ENCODE measurements at regions not wholly inside any gene's neighbourhood (a gene's known extent, or its start where the extent isn't known, plus 50 kb on each side); places are given as distances from the start of the nearest gene placed in this dataset.
"Not testable (repeated sequence)": the region's sequence is repeated elsewhere in the genome, so short reads cannot be mapped to it uniquely, and the experiment has no call there.

DNA sequence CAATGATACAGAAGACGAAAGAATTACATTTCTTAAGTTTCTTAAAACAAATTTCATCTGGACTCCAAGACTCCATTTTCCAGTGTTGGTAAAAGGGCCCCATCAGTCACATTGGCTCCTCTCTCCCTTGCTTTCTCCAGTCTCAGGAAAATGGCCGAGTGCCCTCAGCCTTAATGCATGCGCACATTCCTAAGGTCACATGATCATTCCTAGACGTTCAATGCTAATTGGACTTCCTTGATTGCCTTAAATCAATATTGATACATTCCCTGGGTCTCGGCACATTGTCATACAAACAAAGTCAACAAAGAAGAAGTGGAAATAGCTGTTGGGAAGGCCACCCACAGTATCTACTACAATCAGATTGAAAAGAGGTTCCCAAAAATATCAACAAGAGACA is 413.6 kb upstream of the GRAMD2B start:
- H3K9me3 Mint-ChIP-seq = peaks cover 0 to 29% (median 7%) of the 10 kb centered on the region in 9 donors
- POLR2A ChIA-PET = no interaction called here
- H3K27me3 Mint-ChIP-seq = no peaks in the 10 kb centered on the region
- no peaks in the 10 kb centered on the region for H3K36me3 Mint-ChIP-seq
- H3K27ac Mint-ChIP-seq = no peak overlapping the region
- DNase-seq (no peak), ATAC-seq (no peak)
- H3K4me1 Mint-ChIP-seq = no peaks in the 10 kb centered on the region
- H3K4me3 Mint-ChIP-seq = no peak overlapping the region

DNA sequence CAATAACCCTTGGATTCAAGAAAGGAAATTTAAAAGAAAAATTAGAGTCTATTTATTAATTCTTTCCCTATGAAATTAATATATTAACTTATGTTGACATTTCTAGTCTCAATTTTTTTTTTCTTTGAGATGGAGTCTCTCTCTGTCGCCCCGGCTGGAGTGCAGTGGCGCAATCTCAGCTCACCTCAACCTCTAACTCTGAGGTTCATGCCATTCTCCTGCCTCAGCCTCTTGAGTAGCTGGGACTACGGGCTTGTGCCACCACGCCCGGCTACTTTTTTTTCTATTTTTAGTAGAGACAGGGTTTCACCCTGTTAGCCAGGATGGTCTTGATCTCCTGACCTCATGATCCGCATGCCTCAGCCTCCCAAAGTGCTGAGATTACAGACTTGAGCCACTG is 411.7 kb upstream of the GRAMD2B start:
- peaks cover 0 to 29% (median 7%) of the 10 kb centered on the region in 9 donors for H3K9me3 Mint-ChIP-seq
- POLR2A ChIA-PET, H3K36me3 Mint-ChIP-seq: not testable (repeated sequence)

DNA sequence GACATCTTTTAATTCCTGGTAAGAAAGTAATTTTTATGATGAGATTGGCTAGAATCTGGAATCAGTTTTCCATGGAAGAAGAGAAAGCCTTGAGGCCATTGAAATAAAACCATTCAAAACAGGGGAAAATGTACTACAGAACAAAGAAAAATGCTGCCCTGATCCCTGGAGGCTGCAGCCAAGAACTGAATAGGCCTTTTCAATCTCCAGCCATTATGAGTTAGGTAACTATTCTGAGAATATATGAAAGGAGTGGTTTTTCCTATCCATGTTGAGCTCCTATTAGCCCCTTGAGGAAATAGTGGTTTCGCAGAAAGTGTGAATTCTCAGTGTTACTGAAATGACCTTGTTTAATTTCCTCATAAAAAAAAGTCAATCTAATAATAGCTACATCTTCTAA is 408.5 kb upstream of the GRAMD2B start:
- H3K9me3 Mint-ChIP-seq = peaks cover 0 to 17% (median 5%) of the 10 kb centered on the region in 9 donors
- no peaks in the 10 kb centered on the region for H3K27me3 Mint-ChIP-seq
- no peaks in the 10 kb centered on the region for H3K36me3 Mint-ChIP-seq
- no peak for DNase-seq
- H3K4me3 Mint-ChIP-seq = no peak overlapping the region
- H3K4me1 Mint-ChIP-seq = no peaks in the 10 kb centered on the region
- no peak overlapping the region for H3K27ac Mint-ChIP-seq
- POLR2A ChIA-PET = no interaction called here
- no peak for ATAC-seq

More for the DNA sequence above, 411.7 kb upstream of the GRAMD2B start:
- not testable (repeated sequence) for H3K27me3 Mint-ChIP-seq, H3K27ac Mint-ChIP-seq, DNase-seq, H3K4me3 Mint-ChIP-seq, ATAC-seq, H3K4me1 Mint-ChIP-seq

DNA sequence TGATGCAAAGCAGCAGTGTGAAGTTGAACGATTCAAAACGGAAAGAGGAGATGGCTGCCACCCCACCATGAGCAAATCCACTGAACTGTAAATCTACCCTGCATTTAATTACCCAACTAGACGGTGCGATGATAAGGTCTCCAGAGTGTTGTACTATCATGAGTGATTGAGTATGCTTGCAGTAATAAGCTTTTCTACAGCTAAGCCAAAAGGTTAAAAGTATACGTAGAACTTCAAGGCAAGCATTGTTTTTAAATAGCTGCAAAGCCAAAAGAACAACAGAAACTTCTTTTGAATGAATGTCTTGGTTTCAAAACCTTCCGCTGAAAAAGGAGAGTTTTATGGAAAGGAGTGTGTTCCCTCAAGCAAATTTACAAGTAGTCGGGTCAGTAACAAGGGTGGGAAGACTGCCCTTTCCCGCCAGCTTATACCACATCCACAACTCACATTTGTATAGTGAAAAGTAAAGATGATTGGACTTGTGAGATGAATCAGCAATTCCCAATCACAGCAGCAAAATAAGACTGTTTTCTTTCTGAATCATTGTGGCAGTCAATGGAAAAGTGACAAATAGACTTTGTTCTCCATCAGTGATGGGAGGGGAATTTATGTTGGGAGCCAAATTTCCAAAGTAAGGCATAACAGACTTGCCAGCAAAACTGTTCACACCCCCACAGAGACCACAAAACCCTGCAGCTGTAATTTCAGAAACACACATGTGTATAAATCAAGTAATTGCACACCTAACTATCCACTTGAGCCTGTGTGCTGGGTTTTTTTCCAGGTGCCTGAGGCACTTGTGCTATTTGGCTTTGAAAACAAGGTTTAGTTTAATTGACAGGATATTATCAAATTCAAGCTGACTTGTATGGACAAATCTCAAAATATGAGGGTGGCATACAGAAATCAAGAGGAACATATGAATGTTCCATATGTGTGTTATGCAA is 407.7 kb upstream of the GRAMD2B start:
- H3K9me3 Mint-ChIP-seq = peaks cover 0 to 17% (median 4%) of the 10 kb centered on the region in 9 donors

DNA sequence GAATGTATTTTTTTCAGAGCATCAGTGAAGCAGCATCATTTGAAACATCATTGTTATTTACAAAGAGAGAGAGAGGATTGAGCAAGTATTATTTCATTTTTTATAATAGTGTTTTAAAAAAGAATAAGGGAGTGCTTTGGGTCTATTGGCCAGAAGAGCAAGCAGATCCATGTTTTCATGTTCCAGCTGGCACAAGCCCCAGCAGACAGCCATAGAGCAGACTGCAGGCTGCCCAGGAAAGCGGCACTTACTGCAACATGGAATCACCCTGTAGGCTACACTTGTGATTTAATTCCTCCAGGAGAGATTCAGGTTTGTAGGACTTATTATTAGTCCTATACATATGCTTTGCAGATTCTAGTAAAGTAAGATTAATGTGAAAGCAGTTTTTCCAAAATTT is 407.0 kb upstream of the GRAMD2B start:
- ATAC-seq (no peak), DNase-seq (no peak)
- no peak overlapping the region for H3K27ac Mint-ChIP-seq
- no peaks in the 10 kb centered on the region for H3K4me1 Mint-ChIP-seq
- peaks cover 0 to 17% (median 5%) of the 10 kb centered on the region in 9 donors for H3K9me3 Mint-ChIP-seq
- H3K36me3 Mint-ChIP-seq = no peaks in the 10 kb centered on the region
- H3K27me3 Mint-ChIP-seq = no peaks in the 10 kb centered on the region
- H3K4me3 Mint-ChIP-seq = no peak overlapping the region
- POLR2A ChIA-PET = no interaction called here

More for the DNA sequence above, 407.7 kb upstream of the GRAMD2B start:
- Mint-ChIP-seq H3K4me3 (no peak overlapping the region), H3K36me3 (no peaks in the 10 kb centered on the region), H3K27me3 (no peaks in the 10 kb centered on the region), H3K27ac (no peak overlapping the region), H3K4me1 (no peaks in the 10 kb centered on the region)
- no peak for DNase-seq
- POLR2A ChIA-PET = no interaction called here
- no peak for ATAC-seq

DNA sequence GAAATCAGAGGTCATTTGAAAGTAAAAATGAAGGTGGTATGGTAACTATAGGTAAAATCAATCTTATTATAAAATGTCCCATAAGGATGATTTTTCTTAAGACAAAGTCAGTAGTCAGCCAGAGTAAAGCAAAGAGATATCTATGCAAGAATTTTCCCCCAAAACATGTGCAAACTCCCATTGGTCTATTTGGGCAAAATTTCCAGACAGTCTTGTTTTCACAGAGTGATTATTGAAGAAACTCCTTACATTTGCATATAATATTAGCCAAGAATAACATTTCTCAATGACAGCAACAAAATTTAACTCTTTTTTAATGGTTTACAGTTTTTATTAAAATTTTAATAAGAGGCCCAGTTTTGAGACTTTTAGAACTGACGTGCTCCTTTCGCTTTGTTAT is 406.1 kb upstream of the GRAMD2B start:
- ATAC-seq (no peak), DNase-seq (no peak)
- Mint-ChIP-seq H3K4me1 (no peaks in the 10 kb centered on the region), H3K36me3 (no peaks in the 10 kb centered on the region), H3K4me3 (no peak overlapping the region), H3K27me3 (no peaks in the 10 kb centered on the region), H3K9me3 (peaks cover 1 to 19% (median 6%) of the 10 kb centered on the region in 9 donors), H3K27ac (no peak overlapping the region)
- POLR2A ChIA-PET = no interaction called here

DNA sequence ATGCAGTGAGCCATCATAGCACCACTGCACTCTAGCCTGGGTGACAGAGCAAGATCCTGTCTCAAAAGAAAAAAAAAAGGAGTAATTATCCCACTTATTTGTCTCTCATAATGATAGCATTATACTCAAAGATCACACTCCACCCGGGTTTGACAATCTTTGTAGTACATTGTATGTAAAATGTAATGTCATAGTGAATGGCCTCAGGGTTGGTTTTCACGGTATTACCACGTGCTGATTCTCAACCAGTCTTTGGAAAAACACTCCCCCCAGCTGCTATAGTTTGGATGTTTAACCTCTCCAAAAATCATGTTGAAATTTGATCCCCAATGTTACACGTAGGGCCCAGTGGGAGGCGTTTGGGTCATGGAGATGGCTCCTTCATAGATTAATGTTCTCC is 402.4 kb upstream of the GRAMD2B start:
- H3K4me1 Mint-ChIP-seq = no peaks in the 10 kb centered on the region
- H3K27me3 Mint-ChIP-seq = peaks cover 0 to 1% (median 0%) of the 10 kb centered on the region in 5 donors
- ATAC-seq = no peak
- H3K9me3 Mint-ChIP-seq = peaks cover 0 to 18% (median 3%) of the 10 kb centered on the region in 9 donors
- H3K36me3 Mint-ChIP-seq = no peaks in the 10 kb centered on the region
- no peak overlapping the region for H3K4me3 Mint-ChIP-seq
- H3K27ac Mint-ChIP-seq = no peak overlapping the region
- DNase-seq = no peak
- POLR2A ChIA-PET = no interaction called here

DNA sequence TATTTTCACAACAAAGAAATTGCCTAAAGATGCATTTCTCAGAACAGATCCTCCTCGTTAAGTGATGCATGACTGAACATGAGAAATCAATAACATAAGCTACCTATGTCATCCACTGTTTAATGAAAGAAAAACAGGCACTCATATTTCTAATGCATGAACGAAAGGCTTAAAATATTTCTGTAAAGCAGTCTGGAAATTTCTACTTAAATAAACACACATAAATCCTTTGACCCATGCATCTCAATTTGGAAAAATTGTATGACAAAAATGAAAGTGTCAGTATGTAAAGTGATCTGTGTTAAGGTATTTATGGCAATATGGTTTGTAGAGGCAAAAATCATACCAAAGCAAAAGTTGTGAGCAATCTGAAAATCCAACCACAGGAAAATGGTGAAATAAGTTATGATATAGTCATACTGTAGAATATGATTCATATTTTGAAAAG is 399.2 kb upstream of the GRAMD2B start:
- Mint-ChIP-seq H3K9me3 (peaks cover 3 to 35% (median 28%) of the 10 kb centered on the region in 9 donors), H3K27ac (no peak overlapping the region), H3K27me3 (peaks cover 0 to 1% (median 0%) of the 10 kb centered on the region in 5 donors), H3K36me3 (peaks cover 0 to 8% (median 0%) of the 10 kb centered on the region in 3 donors), H3K4me1 (no peaks in the 10 kb centered on the region), H3K4me3 (no peak overlapping the region)
- ATAC-seq (no peak), DNase-seq (no peak)
- POLR2A ChIA-PET = no interaction called here

DNA sequence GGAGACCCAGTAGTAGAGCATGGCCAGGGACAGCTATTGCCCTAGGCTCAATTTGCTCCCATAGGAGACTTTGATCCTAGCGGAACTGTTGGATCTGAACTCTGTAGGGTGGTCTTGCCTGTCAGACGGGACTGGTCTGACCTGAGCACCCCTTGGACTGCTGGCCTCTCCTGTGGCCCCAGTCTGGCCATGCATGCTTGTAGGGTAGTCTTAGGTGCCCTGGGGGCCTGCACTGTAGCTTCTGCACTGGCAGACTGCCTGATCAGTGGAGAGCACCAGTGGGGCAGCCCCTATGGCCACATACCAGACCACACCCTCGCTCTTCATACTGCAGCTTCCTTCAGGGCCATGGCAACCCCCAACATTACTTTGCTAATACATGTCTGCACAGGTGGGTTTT is 396.1 kb upstream of the GRAMD2B start:
- Mint-ChIP-seq H3K27ac (no peak overlapping the region), H3K27me3 (peaks cover 0 to 1% (median 0%) of the 10 kb centered on the region in 5 donors), H3K4me3 (no peak overlapping the region), H3K36me3 (peaks cover 0 to 13% (median 0%) of the 10 kb centered on the region in 3 donors), H3K4me1 (no peaks in the 10 kb centered on the region), H3K9me3 (peaks cover 12 to 50% (median 33%) of the 10 kb centered on the region in 9 donors)
- ATAC-seq (no peak), DNase-seq (no peak)
- POLR2A ChIA-PET = no interaction called here

DNA sequence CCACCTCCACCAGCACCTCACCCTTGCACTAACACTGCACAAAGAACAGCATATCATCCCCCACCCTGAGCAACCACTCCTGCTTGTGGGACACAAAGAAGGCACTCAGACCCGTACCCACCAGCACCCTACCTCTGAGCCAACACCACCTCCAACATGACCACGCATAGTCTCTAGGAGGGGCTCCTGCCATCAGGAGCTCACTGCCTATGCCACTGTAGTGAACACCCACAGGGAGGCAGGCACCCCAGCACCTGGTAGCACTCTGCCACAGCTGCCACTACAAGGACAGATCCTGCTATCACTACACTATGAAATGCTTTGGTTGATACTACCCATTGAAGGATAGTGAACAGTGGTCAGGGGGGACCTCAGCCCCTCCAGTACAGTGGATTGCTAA is 395.6 kb upstream of the GRAMD2B start:
- H3K9me3 Mint-ChIP-seq = peaks cover 12 to 50% (median 33%) of the 10 kb centered on the region in 9 donors
- DNase-seq (no peak), ATAC-seq (no peak)
- POLR2A ChIA-PET = no interaction called here
- peaks cover 0 to 13% (median 0%) of the 10 kb centered on the region in 3 donors for H3K36me3 Mint-ChIP-seq
- H3K27ac Mint-ChIP-seq = no peak overlapping the region
- no peak overlapping the region for H3K4me3 Mint-ChIP-seq
- no peaks in the 10 kb centered on the region for H3K27me3 Mint-ChIP-seq
- no peaks in the 10 kb centered on the region for H3K4me1 Mint-ChIP-seq

DNA sequence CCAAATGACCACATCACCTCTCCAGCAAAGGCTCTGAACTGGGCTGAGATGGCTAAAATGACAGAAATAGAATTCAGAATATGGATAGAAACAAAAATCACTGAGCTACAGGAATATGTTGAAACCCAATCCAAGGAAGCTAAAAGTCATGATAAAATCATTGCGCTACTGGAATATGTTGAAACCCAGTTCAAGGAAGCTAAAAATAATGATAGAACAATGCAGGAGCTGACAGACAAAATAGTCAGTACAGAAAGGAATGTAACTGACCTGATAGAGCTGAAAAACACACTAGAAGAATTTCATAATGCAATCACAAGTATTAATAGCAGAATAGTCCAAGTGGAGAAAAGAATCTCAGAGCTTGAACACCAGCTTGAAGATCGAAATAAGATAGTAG is 394.9 kb upstream of the GRAMD2B start:
- no peak for ATAC-seq
- DNase-seq = no peak
- H3K4me1 Mint-ChIP-seq = no peaks in the 10 kb centered on the region
- H3K27ac Mint-ChIP-seq = no peak overlapping the region
- no peak overlapping the region for H3K4me3 Mint-ChIP-seq
- POLR2A ChIA-PET = no interaction called here
- H3K9me3 Mint-ChIP-seq = peaks cover 12 to 50% (median 35%) of the 10 kb centered on the region in 9 donors
- peaks cover 0 to 13% (median 0%) of the 10 kb centered on the region in 3 donors for H3K36me3 Mint-ChIP-seq
- H3K27me3 Mint-ChIP-seq = no peaks in the 10 kb centered on the region

DNA sequence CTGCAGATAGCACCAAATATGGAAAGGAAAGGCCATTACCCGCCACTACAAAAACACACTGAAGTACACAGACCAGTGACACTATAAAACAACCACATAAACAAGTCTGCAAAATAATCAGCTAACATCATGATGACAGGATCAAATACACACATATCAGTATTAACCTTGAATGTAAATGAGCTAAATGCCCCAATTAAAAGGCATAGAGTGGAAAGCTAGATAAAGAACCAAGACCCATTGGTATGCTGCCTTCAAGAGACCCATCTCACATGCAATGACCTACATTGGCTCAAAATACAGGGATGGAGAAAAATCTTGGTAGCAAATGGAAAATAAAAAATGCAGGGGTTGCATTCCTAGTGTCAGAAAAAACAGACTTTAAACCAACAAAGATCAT is 393.9 kb upstream of the GRAMD2B start:
- H3K4me3 Mint-ChIP-seq, POLR2A ChIA-PET, DNase-seq, ATAC-seq, H3K27me3 Mint-ChIP-seq, H3K4me1 Mint-ChIP-seq, H3K27ac Mint-ChIP-seq: not testable (repeated sequence)
- peaks cover 0 to 13% (median 0%) of the 10 kb centered on the region in 3 donors for H3K36me3 Mint-ChIP-seq
- H3K9me3 Mint-ChIP-seq = peaks cover 12 to 50% (median 35%) of the 10 kb centered on the region in 9 donors

DNA sequence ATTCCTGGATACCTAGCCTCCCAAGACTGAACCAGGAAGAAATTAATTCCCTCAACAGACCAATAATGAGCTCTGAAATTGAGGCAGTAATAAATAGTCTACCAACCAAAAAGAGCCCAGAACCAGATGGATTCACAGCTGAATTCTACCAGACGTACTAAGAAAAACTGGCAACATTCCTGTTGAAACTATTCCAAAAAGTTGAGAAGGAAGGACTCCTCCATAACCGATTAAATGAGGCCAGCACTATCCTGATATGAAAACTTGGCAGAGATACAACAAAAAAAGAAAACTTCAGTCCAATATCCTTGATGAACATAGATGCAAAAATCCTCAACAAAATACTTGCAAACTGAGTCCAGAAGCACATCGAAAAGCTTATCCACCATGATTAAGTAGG is 392.5 kb upstream of the GRAMD2B start:
- DNase-seq (no peak), ATAC-seq (no peak)
- no peaks in the 10 kb centered on the region for H3K4me1 Mint-ChIP-seq
- peaks cover 12 to 48% (median 34%) of the 10 kb centered on the region in 9 donors for H3K9me3 Mint-ChIP-seq
- POLR2A ChIA-PET = no interaction called here
- no peaks in the 10 kb centered on the region for H3K27me3 Mint-ChIP-seq
- no peak overlapping the region for H3K27ac Mint-ChIP-seq
- H3K36me3 Mint-ChIP-seq = peaks cover 0 to 13% (median 0%) of the 10 kb centered on the region in 3 donors
- H3K4me3 Mint-ChIP-seq = no peak overlapping the region
